ENCODE measurements at regions not wholly inside any gene's neighbourhood (a gene's known extent, or its start where the extent isn't known, plus 50 kb on each side); places are given as distances from the start of the nearest gene placed in this dataset.

GRCh38 chr2:128682729-128683284 is 364.1 kb upstream of the HS6ST1 start (continued):
- no peak for TF ChIP-seq ZNF532 (CRISPR knock-in tag; IDR thresholded peaks at IDR 0.05; ENCODE audit: borderline replicate concordance)
- TF ChIP-seq KAT7 (CRISPR knock-in tag; IDR thresholded peaks at IDR 0.05; ENCODE audit: borderline replicate concordance), result no peak

- ATAC-seq, result no peak
These were observed 365.9 kb upstream of the HS6ST1 start for GRCh38 chr2:128684523-128684922.

GRCh38 chr2:128685841-128686496 is 367.3 kb upstream of the HS6ST1 start:
- Mint-ChIP-seq H3K27ac (no peak overlapping the region), H3K27me3 (ENCODE audit: low read depth) (no peaks in the 10 kb centered on the region), H3K9me3 (peaks cover 9% of the 10 kb centered on the region), H3K4me3 (no peak overlapping the region), H3K4me1 (peaks cover 31% of the 10 kb centered on the region), H3K36me3 (0 out of 2 replicates have a peak, but pooled peaks cover 1% of the 10 kb centered on the region)
- ATAC-seq (no peak), DNase-seq (ENCODE audit: low spot score) (no peak)
- POLR2A ChIA-PET, result no interaction called here
- CTCF ChIA-PET, result interaction anchor here (1.0 kb wide), 1 partner anchor 142 kb away, joined by 3 read pairs; no protein-coding TSS in a partner anchor
- TF ChIP-seq HMGA2 (CRISPR knock-in tag; IDR thresholded peaks at IDR 0.05), result no peak
- TF ChIP-seq ATF2 (CRISPR knock-in tag; IDR thresholded peaks at IDR 0.05; ENCODE audit: borderline replicate concordance, low read depth), result no peak
- TF ChIP-seq ATF3 (CRISPR knock-in tag; conservative IDR thresholded peaks at IDR 0.05), result no peak
- no peak for TF ChIP-seq GRHL2 (CRISPR knock-in tag; IDR thresholded peaks at IDR 0.05; ENCODE audit: insufficient replicate concordance, severe bottlenecking)
- no peak for TF ChIP-seq ZNF263 (CRISPR knock-in tag; IDR thresholded peaks at IDR 0.05; ENCODE audit: low read depth)
- no peak for TF ChIP-seq FOXP4 (CRISPR knock-in tag; IDR thresholded peaks at IDR 0.05)
- TF ChIP-seq ZNF671 (CRISPR knock-in tag; IDR thresholded peaks at IDR 0.05), result no peak

More at GRCh38 chr2:128684523-128684922, 365.9 kb upstream of the HS6ST1 start:
- Mint-ChIP-seq H3K36me3 (no peaks in the 10 kb centered on the region), H3K9me3 (no peaks in the 10 kb centered on the region; the same call in 1 of the 2 replicates), H3K4me3 (no peak overlapping the region), H3K4me1 (peaks cover 30% of the 10 kb centered on the region), H3K27me3 (ENCODE audit: low read depth) (no peaks in the 10 kb centered on the region), H3K27ac (no peak overlapping the region)
- DNase-seq (ENCODE audit: low spot score), result no peak
- POLR2A ChIA-PET, result no interaction called here
- CTCF ChIA-PET, result no interaction called here
- TF ChIP-seq ZBTB21 (CRISPR knock-in tag; IDR thresholded peaks at IDR 0.05; ENCODE audit: borderline replicate concordance) (no peak), ZNF219 (CRISPR knock-in tag; IDR thresholded peaks at IDR 0.05; ENCODE audit: borderline replicate concordance) (no peak), SMAD3 (CRISPR knock-in tag; IDR thresholded peaks at IDR 0.05; ENCODE audit: borderline replicate concordance) (no peak), USF2 (CRISPR knock-in tag; IDR thresholded peaks at IDR 0.05) (no peak), CREB1 (CRISPR knock-in tag; IDR thresholded peaks at IDR 0.05) (no peak), NFE2L1 (CRISPR knock-in tag; IDR thresholded peaks at IDR 0.05) (no peak), AR (CRISPR knock-in tag; IDR thresholded peaks at IDR 0.05) (no peak)
